Sigmoid colon (tissue), 6 donors: ENCODE measurements at regions not wholly inside any gene's neighbourhood (a gene's known extent, or its start where the extent isn't known, plus 50 kb on each side); places are given as distances from the start of the nearest gene placed in this dataset.

Experiments
- DNase-seq: peaks from one replicate; pipeline ENCODE4 v3.0.0-alpha.2; 2019
- H3K27ac ChIP-seq, 4 donors: fragments of 200-600 bp; sonication (generic); one replicate each; pipeline ENCODE4 v1.5.1; 2016 to 2019; ENCODE audit warnings: mild to moderate bottlenecking in 1 of 4
- H3K27me3 ChIP-seq, 3 donors: fragments of 200-600 bp; sonication (generic); one replicate each; pipeline ENCODE4 v1.5.1; 2019; ENCODE audit warnings: mild to moderate bottlenecking in 1 of 3
- H3K36me3 ChIP-seq, 4 donors: fragments of 200-600 bp; sonication (generic); one replicate each; pipeline ENCODE4 v1.5.1; 2016 to 2019
- H3K4me1 ChIP-seq, 4 donors: fragments of 200-600 bp; sonication (generic); one replicate each; pipeline ENCODE4 v1.5.1; 2017 to 2019
- H3K4me3 ChIP-seq, 4 donors: fragments of 200-600 bp; sonication (generic); one replicate each; pipeline ENCODE4 v1.5.1; 2017 to 2019; ENCODE audit warnings: mild to moderate bottlenecking in 2 of 4, moderate library complexity in 1 of 4
- H3K9me3 ChIP-seq, 4 donors: fragments of 200-600 bp in 3 of 4; sonication (generic) in 3 of 4; one replicate each; pipeline versions ENCODE4 v1.5.1 to v1.6.1; 2013 to 2019
- CTCF ChIP-seq, 4 experiments: fragments of 450-650 bp in 3 of 4; fragments of 200-600 bp in 1 of 4; IDR thresholded peaks; one replicate each; pipeline ENCODE4 v1.5.1; 2016 to 2019; ENCODE audit warnings: antibody characterized with exemption in 4 of 4, mild to moderate bottlenecking in 3 of 4, moderate library complexity in 2 of 4
- EP300 ChIP-seq, 4 donors: sonication (generic); formaldehyde crosslinking; IDR thresholded peaks; one replicate each; pipeline ENCODE4 v1.6.1; 2017; ENCODE audit warnings: antibody characterized with exemption in 4 of 4
- POLR2A ChIP-seq, 2 donors: fragments of 450-650 bp; IDR thresholded peaks; one replicate each; pipeline ENCODE4 v1.6.1; 2016; ENCODE audit warnings: antibody characterized with exemption in 2 of 2, mild to moderate bottlenecking in 2 of 2, moderate library complexity in 2 of 2
- POLR2AphosphoS5 ChIP-seq, 4 donors: sonication (generic); formaldehyde crosslinking; IDR thresholded peaks; one replicate each; pipeline ENCODE4 v1.6.1; 2017; ENCODE audit warnings: antibody characterized with exemption in 4 of 4
- WGBS, 2 donors: extraction: QIAGEN DNeasy Blood & Tissue Kit; methylation state at CpG; one replicate each; pipeline ENCODE4 v1.1.7; 2013; 5-methylcytosine and 5-hydroxymethylcytosine counted together
- intact Hi-C: fragments of 100-400 bp; cut with DNase I; formaldehyde crosslinking; loops from one replicate; pipeline ENCODE4 v1.15.1; 2023
- donor health status: healthy with polysubstance abuse.
- donor health status: healthy.

GRCh38 chr13:31421756-31422155, 222.0 kb downstream of the B3GLCT start:
- Histone ChIP-seq H3K4me3 (no peak overlapping the region), H3K36me3 (no peaks in the 10 kb centered on the region), H3K9me3 (no peaks in the 10 kb centered on the region), H3K4me1 (no peaks in the 10 kb centered on the region), H3K27me3 (no peaks in the 10 kb centered on the region), H3K27ac (no peak overlapping the region)
- intact Hi-C loops: loop anchor here (10.0 kb wide), 1 partner anchor 217 kb away; no protein-coding TSS in a partner anchor
- DNase-seq: no peak
- 74 to 81% methylated on average over 1 of the region's 1 CpG for WGBS, 2 donors
- no peak for TF ChIP-seq POLR2AphosphoS5 (IDR thresholded peaks at IDR 0.05)
- no peak for TF ChIP-seq CTCF (IDR thresholded peaks at IDR 0.05)
- no peak for TF ChIP-seq EP300 (IDR thresholded peaks at IDR 0.05)
- no peak for TF ChIP-seq POLR2A (IDR thresholded peaks at IDR 0.05)

GRCh38 chr13:31424130-31424729, 224.5 kb downstream of the B3GLCT start:
- no peak overlapping the region for H3K27ac ChIP-seq
- DNase-seq: peak; percentile 84
- no peaks in the 10 kb centered on the region for H3K27me3 ChIP-seq
- TF ChIP-seq EP300 (IDR thresholded peaks at IDR 0.05): no peak
- TF ChIP-seq CTCF (IDR thresholded peaks at IDR 0.05): peak; percentile 37 to 77 (median 64)
- H3K36me3 ChIP-seq: no peaks in the 10 kb centered on the region
- no peaks in the 10 kb centered on the region for H3K4me1 ChIP-seq
- intact Hi-C loops: loop anchor here (10.0 kb wide), 1 partner anchor 219 kb away; no protein-coding TSS in a partner anchor
- WGBS, 2 donors: 3 to 9% methylated on average over 6 of the region's 6 CpGs
- no peak overlapping the region for H3K4me3 ChIP-seq
- no peaks in the 10 kb centered on the region for H3K9me3 ChIP-seq

DNA sequence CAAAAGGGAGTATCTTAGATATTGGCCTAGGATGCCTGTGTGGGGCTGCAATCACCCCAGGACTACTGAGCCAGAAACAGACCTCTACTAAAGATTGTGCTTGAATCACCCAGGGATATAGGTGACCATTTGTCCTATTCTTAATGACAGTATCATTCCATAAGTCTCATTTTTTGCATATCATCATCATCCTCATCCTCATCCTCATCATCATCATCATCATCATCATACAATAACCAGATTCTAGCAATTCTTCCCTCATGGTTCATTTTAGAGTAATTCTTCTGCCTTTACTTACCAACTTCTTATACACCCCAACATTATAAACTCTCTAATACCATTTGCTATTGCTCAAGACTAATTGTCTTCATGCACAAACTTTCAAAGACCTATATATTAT, 226.6 kb downstream of the B3GLCT start:
- intact Hi-C loops: loop anchor here (5.0 to 10.0 kb wide), 2 partner anchors 189 to 222 kb away; no protein-coding TSS in a partner anchor

GRCh38 chr13:31427151-31428100, 227.7 kb downstream of the B3GLCT start:
- 16 to 45% methylated on average over 4 of the region's 4 CpGs for WGBS, 2 donors
- Histone ChIP-seq H3K4me1 (no peaks in the 10 kb centered on the region), H3K9me3 (no peaks in the 10 kb centered on the region), H3K27ac (no peak overlapping the region), H3K36me3 (no peaks in the 10 kb centered on the region), H3K4me3 (no peak overlapping the region), H3K27me3 (no peaks in the 10 kb centered on the region)
- intact Hi-C loops: loop anchor here (5.0 to 10.0 kb wide), 2 partner anchors 190 to 223 kb away; no protein-coding TSS in a partner anchor
- DNase-seq: no peak
- TF ChIP-seq EP300 (IDR thresholded peaks at IDR 0.05) (no peak), POLR2AphosphoS5 (IDR thresholded peaks at IDR 0.05) (no peak), POLR2A (IDR thresholded peaks at IDR 0.05) (no peak), CTCF (IDR thresholded peaks at IDR 0.05) (no peak)

More for the DNA sequence above, 226.6 kb downstream of the B3GLCT start:
- no peak overlapping the region for H3K4me3 ChIP-seq
- H3K4me1 ChIP-seq: no peaks in the 10 kb centered on the region
- H3K27me3 ChIP-seq: no peaks in the 10 kb centered on the region
- no peak overlapping the region for H3K27ac ChIP-seq
- no peak for DNase-seq
- no peaks in the 10 kb centered on the region for H3K36me3 ChIP-seq
- TF ChIP-seq POLR2AphosphoS5 (IDR thresholded peaks at IDR 0.05): no peak
- no peak for TF ChIP-seq POLR2A (IDR thresholded peaks at IDR 0.05)
- TF ChIP-seq CTCF (IDR thresholded peaks at IDR 0.05): no peak
- no peak for TF ChIP-seq EP300 (IDR thresholded peaks at IDR 0.05)
- no peaks in the 10 kb centered on the region for H3K9me3 ChIP-seq
